H9 (cell line): ENCODE measurements at regions not wholly inside any gene's neighbourhood (a gene's known extent, or its start where the extent isn't known, plus 50 kb on each side); places are given as distances from the start of the nearest gene placed in this dataset.

ENCODE experiments used
- DNase-seq: peaks from one replicate; pipeline ENCODE4 v3.0.0-alpha.2; 2017
- H2AFZ ChIP-seq: one replicate; pipeline ENCODE4 v1.6.1; 2013; ENCODE audit warnings: mild to moderate bottlenecking, low read length, control low read depth, moderate library complexity
- H2AK5ac ChIP-seq: 2 replicates; pipeline ENCODE4 v1.6.1; 2013; ENCODE audit warnings: low read length, control low read depth, mixed read lengths; ENCODE audit not compliant: insufficient read length
- H2BK120ac ChIP-seq: one replicate; pipeline ENCODE4 v1.6.1; 2013; ENCODE audit warnings: low read depth, mild to moderate bottlenecking, low read length, control low read depth, inconsistent platforms; ENCODE audit not compliant: poor library complexity, severe bottlenecking
- H2BK12ac ChIP-seq: 2 replicates; pipeline ENCODE4 v1.6.1; 2013; ENCODE audit warnings: low read length, control low read depth, mixed read lengths, low read depth; ENCODE audit not compliant: insufficient read length
- H2BK15ac ChIP-seq: 2 replicates; pipeline ENCODE4 v1.6.1; 2013; ENCODE audit warnings: low read depth, low read length, control low read depth
- H2BK20ac ChIP-seq: one replicate; pipeline ENCODE4 v1.6.1; 2013; ENCODE audit warnings: low read depth, mild to moderate bottlenecking, low read length, control low read depth, inconsistent platforms; ENCODE audit not compliant: poor library complexity, severe bottlenecking
- H2BK5ac ChIP-seq: 2 replicates; pipeline ENCODE4 v1.6.1; 2013; ENCODE audit warnings: low read length, control low read depth, mixed read lengths; ENCODE audit not compliant: insufficient read length
- H3K14ac ChIP-seq: 2 replicates; pipeline ENCODE4 v1.6.1; 2013; ENCODE audit warnings: low read length, control low read depth; ENCODE audit not compliant: insufficient read depth
- H3K18ac ChIP-seq: 2 replicates; pipeline ENCODE4 v1.6.1; 2013; ENCODE audit warnings: low read depth, mild to moderate bottlenecking, mixed read lengths, low read length, control low read depth; ENCODE audit not compliant: insufficient read length
- H3K23ac ChIP-seq: 2 replicates; pipeline ENCODE4 v1.6.1; 2013; ENCODE audit warnings: low read length, control low read depth, mixed read lengths, low read depth; ENCODE audit not compliant: insufficient read length
- H3K23me2 ChIP-seq: 2 replicates; pipeline ENCODE4 v1.6.1; 2013; ENCODE audit warnings: low read depth, mild to moderate bottlenecking, mixed read lengths, low read length, control low read depth; ENCODE audit not compliant: insufficient read length, poor library complexity, severe bottlenecking
- H3K27ac ChIP-seq: 2 replicates; pipeline ENCODE4 v1.5.1; 2013; ENCODE audit warnings: low read length, control low read depth, mixed read lengths, low read depth; ENCODE audit not compliant: insufficient read length
- H3K27me3 ChIP-seq: 2 replicates; pipeline ENCODE4 v1.6.1; 2013; ENCODE audit warnings: low read length, control low read depth, inconsistent platforms; ENCODE audit not compliant: insufficient read depth
- H3K4ac ChIP-seq: 2 replicates; pipeline ENCODE4 v1.6.1; 2013; ENCODE audit warnings: low read depth, mild to moderate bottlenecking, control low read depth, inconsistent platforms, low read length, moderate library complexity
- H3K4me1 ChIP-seq: 2 replicates; pipeline ENCODE4 v1.6.1; 2013; ENCODE audit warnings: low read length, control low read depth, inconsistent platforms; ENCODE audit not compliant: insufficient read depth
- H3K4me2 ChIP-seq: 2 replicates; pipeline ENCODE4 v1.6.1; 2013; ENCODE audit warnings: low read length, control low read depth, mixed read lengths; ENCODE audit not compliant: insufficient read length, insufficient read depth
- H3K56ac ChIP-seq: 2 replicates; pipeline ENCODE4 v1.6.1; 2013; ENCODE audit warnings: low read depth, mild to moderate bottlenecking, mixed read lengths, low read length, control low read depth; ENCODE audit not compliant: insufficient read length
- H3K79me1 ChIP-seq: 2 replicates; pipeline ENCODE4 v1.6.1; 2013; ENCODE audit warnings: low read depth, mild to moderate bottlenecking, moderate library complexity, low read length, control low read depth, inconsistent platforms; ENCODE audit not compliant: insufficient read depth, poor library complexity, severe bottlenecking
- H3K79me2 ChIP-seq: 2 replicates; pipeline ENCODE4 v1.6.1; 2013; ENCODE audit warnings: low read length, control low read depth, inconsistent platforms; ENCODE audit not compliant: insufficient read depth
- H3K9ac ChIP-seq: 2 replicates; pipeline ENCODE4 v1.6.1; 2013; ENCODE audit warnings: low read length, control low read depth, mixed read lengths; ENCODE audit not compliant: insufficient read length; ENCODE audit errors: extremely low read depth
- H3K9me3 ChIP-seq: one replicate; pipeline ENCODE4 v1.6.1; 2013; ENCODE audit warnings: low read depth, low read length, inconsistent platforms; ENCODE audit not compliant: control insufficient read depth
- H3T11ph ChIP-seq: one replicate; pipeline ENCODE4 v1.6.1; 2013; ENCODE audit warnings: mild to moderate bottlenecking, low read length, control low read depth, inconsistent platforms
- H4K20me1 ChIP-seq: one replicate; pipeline ENCODE4 v1.6.1; 2013; ENCODE audit not compliant: control insufficient read depth, insufficient read length, insufficient read depth
- H4K5ac ChIP-seq: 2 replicates; pipeline ENCODE4 v1.6.1; 2013; ENCODE audit warnings: low read depth, mild to moderate bottlenecking, mixed read lengths, low read length, control low read depth; ENCODE audit not compliant: insufficient read length
- H4K8ac ChIP-seq: replicated peaks from 2 replicates; pipeline ENCODE4 v1.6.1; 2013; ENCODE audit warnings: low read length, control low read depth, mixed read lengths, low read depth; ENCODE audit not compliant: insufficient read length
- H4K91ac ChIP-seq: 2 replicates; pipeline ENCODE4 v1.6.1; 2013; ENCODE audit warnings: low read depth, mild to moderate bottlenecking, moderate library complexity, mixed read lengths, low read length, control low read depth; ENCODE audit not compliant: insufficient read length
- H3K27ac Mint-ChIP-seq, 3 experiments: 2 replicates in 2 of 3; 3 replicates in 1 of 3; pipeline ENCODE4 v1.8.0; 2020 to 2021; ENCODE audit warnings: mixed read lengths in 3 of 3, mild to moderate bottlenecking in 1 of 3, moderate library complexity in 1 of 3
- H3K27me3 Mint-ChIP-seq: 2 replicates; pipeline ENCODE4 v1.8.0; 2021; ENCODE audit warnings: low read depth, mild to moderate bottlenecking, moderate library complexity, mixed read lengths
- H3K36me3 Mint-ChIP-seq, 3 experiments: 2 replicates in 2 of 3; 3 replicates in 1 of 3; pipeline ENCODE4 v1.8.0; 2020 to 2021; ENCODE audit warnings: low read depth in 3 of 3, mixed read lengths in 3 of 3; ENCODE audit not compliant: insufficient read depth in 1 of 3
- H3K4me1 Mint-ChIP-seq, 2 experiments: 2 replicates each; pipeline ENCODE4 v1.8.0; 2020; ENCODE audit warnings: mixed read lengths in 2 of 2
- H3K4me3 Mint-ChIP-seq, 2 experiments: 2 replicates in 1 of 2; 3 replicates in 1 of 2; pipeline ENCODE4 v1.8.0; 2020 to 2021; ENCODE audit warnings: mild to moderate bottlenecking in 2 of 2, mixed read lengths in 2 of 2, moderate library complexity in 1 of 2
- H3K9me3 Mint-ChIP-seq, 2 experiments: 2 replicates in 1 of 2; 3 replicates in 1 of 2; pipeline ENCODE4 v1.8.0; 2020; ENCODE audit warnings: mild to moderate bottlenecking in 2 of 2, mixed read lengths in 2 of 2, moderate library complexity in 1 of 2
- CTCF ChIP-seq: fragments of 200-600 bp; sonication (generic); conservative IDR thresholded peaks from 3 replicates; pipeline ENCODE4 v1.8.0; 2021; ENCODE audit warnings: antibody characterized with exemption, mild to moderate bottlenecking
- WGBS: extraction: QIAGEN DNeasy Blood & Tissue Kit; methylation state at CpG from one replicate; pipeline ENCODE4 v1.1.7; 2013; ENCODE audit warnings: missing lambda C conversion rate, low lambda C conversion rate, mixed read lengths; ENCODE audit not compliant: insufficient read length; ENCODE audit errors: extremely low coverage; 5-methylcytosine and 5-hydroxymethylcytosine counted together

DNA sequence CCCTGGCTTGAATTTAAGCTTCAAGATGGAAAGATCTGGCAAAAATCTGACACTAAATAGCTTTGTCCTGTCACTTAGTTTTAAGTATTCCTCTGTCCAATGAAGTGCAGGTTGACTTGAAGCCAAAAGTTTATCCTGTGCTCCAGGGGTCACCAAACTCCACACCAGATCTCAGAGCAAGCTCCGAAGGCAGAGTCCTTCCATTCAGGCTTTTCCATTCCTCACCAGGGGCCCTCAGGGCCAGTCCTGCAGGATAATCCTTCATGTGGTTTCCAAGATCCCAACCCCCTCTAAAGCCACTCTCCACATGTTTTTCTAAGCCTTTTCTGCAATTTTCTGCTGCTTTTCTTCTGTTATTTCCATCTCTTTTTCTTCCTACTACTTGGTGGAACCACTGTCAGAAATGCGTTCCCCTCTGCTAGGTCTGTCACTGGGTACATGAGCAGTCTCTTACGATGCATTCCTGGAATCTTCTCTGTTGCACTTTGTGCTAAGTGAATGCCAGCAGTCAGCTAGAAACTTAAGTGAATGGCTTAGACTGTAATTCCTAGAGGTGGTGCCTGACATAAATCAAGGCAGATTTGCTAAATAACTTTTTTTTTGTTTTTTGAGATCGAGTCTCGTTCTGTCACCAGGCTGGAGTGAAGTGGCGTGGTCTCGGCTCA is 251.4 kb downstream of the MSRB3 start:
- H3T11ph ChIP-seq = no peak overlapping the region
- H3K27ac ChIP-seq = no peak overlapping the region
- H3K56ac ChIP-seq = no peak overlapping the region
- H4K91ac ChIP-seq = no peak overlapping the region
- H2AK5ac ChIP-seq = no peak overlapping the region
- H3K23me2 ChIP-seq = no peaks in the 10 kb centered on the region
- H2BK120ac ChIP-seq = no peak overlapping the region
- DNase-seq = no peak
- no peak overlapping the region for H2BK15ac ChIP-seq
- H3K4me2 ChIP-seq = no peak overlapping the region
- no peak overlapping the region for H3K4me3 Mint-ChIP-seq
- H4K5ac ChIP-seq = no peak overlapping the region
- no peaks in the 10 kb centered on the region; a peak in 2 of 5 replicates for H3K9me3 Mint-ChIP-seq
- H2AFZ ChIP-seq = no peak overlapping the region
- TF ChIP-seq CTCF = no peak
- no peak overlapping the region for H4K8ac ChIP-seq
- H3K9ac ChIP-seq = no peak overlapping the region
- H3K4me1 ChIP-seq = peaks cover 2% of the 10 kb centered on the region; the same call in 1 of the 2 replicates
- H3K36me3 Mint-ChIP-seq = peaks cover 0 to 2% (median 0%) of the 10 kb centered on the region in 3 experiments; a peak in 1 of 7 replicates
- H2BK5ac ChIP-seq = no peak overlapping the region
- H3K4ac ChIP-seq = no peak overlapping the region
- no peaks in the 10 kb centered on the region; the same call in 1 of the 2 replicates for H3K27me3 Mint-ChIP-seq
- H3K79me2 ChIP-seq = no peaks in the 10 kb centered on the region
- no peak overlapping the region for H2BK12ac ChIP-seq
- no peak overlapping the region for H3K14ac ChIP-seq
- H4K20me1 ChIP-seq = no peaks in the 10 kb centered on the region
- no peak overlapping the region for H3K23ac ChIP-seq
- H3K9me3 ChIP-seq = no peaks in the 10 kb centered on the region
- peaks cover 17 to 24% of the 10 kb centered on the region in 2 experiments for H3K4me1 Mint-ChIP-seq
- no peak overlapping the region for H2BK20ac ChIP-seq
- no CpG with 5 or more reads among the region's 7 CpGs for WGBS
- H3K18ac ChIP-seq = no peak overlapping the region
- no peaks in the 10 kb centered on the region for H3K27me3 ChIP-seq
- H3K27ac Mint-ChIP-seq = peak overlapping the region in 1 of 3 experiments; percentile 24; a peak in 1 of 7 replicates
- H3K79me1 ChIP-seq = no peaks in the 10 kb centered on the region
